Nephron (organoid): ENCODE measurements at regions not wholly inside any gene's neighbourhood (a gene's known extent, or its start where the extent isn't known, plus 50 kb on each side); places are given as distances from the start of the nearest gene placed in this dataset.
A peak's percentile ranks its signal among the peaks of the same experiment; 100 is the strongest.

Experiments used
- H3K27ac Mint-ChIP-seq, 3 experiments: 2 replicates each; pipeline ENCODE4 v1.8.0; 2020; ENCODE audit warnings: mixed read lengths in 3 of 3, mild to moderate bottlenecking in 2 of 3, moderate library complexity in 1 of 3
- H3K27me3 Mint-ChIP-seq: 2 replicates; pipeline ENCODE4 v1.8.0; 2021; ENCODE audit warnings: low read depth, mild to moderate bottlenecking, moderate library complexity, mixed read lengths
- H3K36me3 Mint-ChIP-seq: 2 replicates; pipeline ENCODE4 v1.8.0; 2020; ENCODE audit warnings: low read depth, mixed read lengths
- H3K4me1 Mint-ChIP-seq: 2 replicates; pipeline ENCODE4 v1.8.0; 2020; ENCODE audit warnings: mixed read lengths
- H3K4me3 Mint-ChIP-seq, 3 experiments: 2 replicates each; pipeline ENCODE4 v1.8.0; 2020; ENCODE audit warnings: mild to moderate bottlenecking in 3 of 3, mixed read lengths in 3 of 3, moderate library complexity in 2 of 3
- H3K9me3 Mint-ChIP-seq: 2 replicates; pipeline ENCODE4 v1.8.0; 2020; ENCODE audit warnings: mixed read lengths
- CTCF ChIP-seq, 3 experiments: fragments of 200-600 bp; sonication (generic); IDR thresholded peaks; one replicate each; pipeline ENCODE4 v1.5.0; 2021; ENCODE audit warnings: antibody characterized with exemption in 3 of 3; ENCODE audit not compliant: unreplicated experiment in 3 of 3

GRCh38 chr15:29968099-29968894 lies 114.5 kb upstream of the GOLGA8J start:
- H3K27me3 Mint-ChIP-seq = peaks cover 79% of the 10 kb centered on the region
- H3K4me1 Mint-ChIP-seq = no peaks in the 10 kb centered on the region
- H3K4me3 Mint-ChIP-seq = peak overlapping the region; percentile 70 to 84 (median 81)
- H3K27ac Mint-ChIP-seq = no peak overlapping the region
- H3K9me3 Mint-ChIP-seq = peaks cover 19% of the 10 kb centered on the region
- no peaks in the 10 kb centered on the region for H3K36me3 Mint-ChIP-seq
- TF ChIP-seq CTCF (IDR thresholded peaks at IDR 0.05; ENCODE audit: unreplicated experiment in 3 of 3) = no peak

GRCh38 chr15:29962407-29962806 lies 120.3 kb upstream of the GOLGA8J start:
- Mint-ChIP-seq H3K27ac (no peak overlapping the region), H3K9me3 (no peaks in the 10 kb centered on the region), H3K27me3 (peaks cover 41% of the 10 kb centered on the region), H3K4me3 (no peak overlapping the region), H3K4me1 (no peaks in the 10 kb centered on the region), H3K36me3 (no peaks in the 10 kb centered on the region)
- no peak for TF ChIP-seq CTCF (IDR thresholded peaks at IDR 0.05; ENCODE audit: unreplicated experiment in 3 of 3)

- no peak for TF ChIP-seq CTCF (IDR thresholded peaks at IDR 0.05; ENCODE audit: unreplicated experiment in 3 of 3)
- H3K9me3 Mint-ChIP-seq = no peaks in the 10 kb centered on the region
- H3K4me3 Mint-ChIP-seq = no peak overlapping the region
- H3K36me3 Mint-ChIP-seq = no peaks in the 10 kb centered on the region
- H3K27me3 Mint-ChIP-seq = peaks cover 14% of the 10 kb centered on the region
- no peaks in the 10 kb centered on the region for H3K4me1 Mint-ChIP-seq
- no peak overlapping the region for H3K27ac Mint-ChIP-seq
Observed at GRCh38 chr15:29959384-29960137, 123.2 kb upstream of the GOLGA8J start.

GRCh38 chr15:29952225-29952624 lies 130.0 kb upstream of the TJP1 start:
- H3K27ac Mint-ChIP-seq = no peak overlapping the region
- TF ChIP-seq CTCF (IDR thresholded peaks at IDR 0.05; ENCODE audit: unreplicated experiment in 3 of 3) = no peak
- H3K9me3 Mint-ChIP-seq = no peaks in the 10 kb centered on the region
- H3K27me3 Mint-ChIP-seq = no peaks in the 10 kb centered on the region
- H3K4me3 Mint-ChIP-seq = no peak overlapping the region
- H3K36me3 Mint-ChIP-seq = no peaks in the 10 kb centered on the region
- H3K4me1 Mint-ChIP-seq = peaks cover 8% of the 10 kb centered on the region

GRCh38 chr15:29945943-29946596 lies 123.8 kb upstream of the TJP1 start:
- H3K4me3 Mint-ChIP-seq = no peak overlapping the region

More at GRCh38 chr15:29945943-29946596, 123.8 kb upstream of the TJP1 start:
- Mint-ChIP-seq H3K27me3 (no peaks in the 10 kb centered on the region), H3K27ac (no peak overlapping the region), H3K9me3 (no peaks in the 10 kb centered on the region), H3K36me3 (no peaks in the 10 kb centered on the region), H3K4me1 (peaks cover 10% of the 10 kb centered on the region)
- no peak for TF ChIP-seq CTCF (IDR thresholded peaks at IDR 0.05; ENCODE audit: unreplicated experiment in 3 of 3)
